Retinal pigment epithelial cell (primary cell): ENCODE measurements at regions not wholly inside any gene's neighbourhood (a gene's known extent, or its start where the extent isn't known, plus 50 kb on each side); places are given as distances from the start of the nearest gene placed in this dataset.
A peak's percentile ranks its signal among the peaks of the same experiment; 100 is the strongest.

Experiments used
- DNase-seq: peaks from one replicate; pipeline ENCODE4 v3.0.0-alpha.2; 2010; ENCODE audit warnings: low read depth
- H3K4me3 ChIP-seq: 2 replicates; pipeline ENCODE4 v1.5.1; 2011; ENCODE audit warnings: mild to moderate bottlenecking, low read length, control low read depth, moderate library complexity
- CTCF ChIP-seq: conservative IDR thresholded peaks from 2 replicates; pipeline ENCODE4 v1.5.1; 2011; ENCODE audit warnings: low read depth, low read length, control low read depth, inconsistent platforms

- no peak overlapping the region for H3K4me3 ChIP-seq
- no peak for DNase-seq
- peak; percentile 34 for TF ChIP-seq CTCF
Measured at GRCh38 chr20:20820104-20820503, 107.7 kb upstream of the RALGAPA2 start.

DNA sequence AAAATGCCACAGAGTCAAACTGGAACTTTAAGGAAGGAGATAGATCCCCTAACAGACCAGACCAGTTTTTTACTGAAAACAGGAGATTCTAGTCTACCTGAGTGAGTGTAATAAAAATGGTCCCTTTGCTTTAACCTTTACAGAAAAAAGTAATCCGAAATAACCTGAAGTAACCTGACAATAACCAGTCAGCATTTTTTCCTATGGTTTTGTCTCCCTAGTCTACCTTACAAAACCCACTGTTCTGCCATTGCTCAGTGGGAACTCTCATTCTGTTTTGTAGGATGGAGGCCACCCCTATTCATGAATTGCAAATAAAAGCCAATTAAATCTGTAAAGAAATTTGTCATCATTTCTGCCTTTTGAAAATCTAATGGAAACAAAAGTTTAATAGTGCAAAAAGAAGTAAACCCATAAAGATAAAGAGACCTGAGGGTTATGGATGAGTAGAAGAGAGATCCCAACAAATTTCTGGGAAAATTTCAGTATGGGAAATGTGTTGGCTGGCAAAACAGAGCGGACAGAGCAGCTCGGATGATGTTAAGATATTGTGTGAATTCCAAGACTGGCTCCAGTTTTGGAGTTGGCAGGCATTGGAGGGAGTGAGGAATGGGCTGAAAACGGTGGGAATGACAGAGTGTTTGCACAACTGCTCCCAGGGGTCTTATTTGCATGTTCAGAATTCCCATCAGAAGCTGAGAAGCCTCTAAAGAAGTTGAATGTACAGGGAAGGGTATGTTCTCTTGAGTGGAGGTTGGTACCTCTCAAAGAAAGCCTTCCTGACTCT is 104.7 kb upstream of the RALGAPA2 start:
- TF ChIP-seq CTCF: no peak
- DNase-seq: no peak

DNA sequence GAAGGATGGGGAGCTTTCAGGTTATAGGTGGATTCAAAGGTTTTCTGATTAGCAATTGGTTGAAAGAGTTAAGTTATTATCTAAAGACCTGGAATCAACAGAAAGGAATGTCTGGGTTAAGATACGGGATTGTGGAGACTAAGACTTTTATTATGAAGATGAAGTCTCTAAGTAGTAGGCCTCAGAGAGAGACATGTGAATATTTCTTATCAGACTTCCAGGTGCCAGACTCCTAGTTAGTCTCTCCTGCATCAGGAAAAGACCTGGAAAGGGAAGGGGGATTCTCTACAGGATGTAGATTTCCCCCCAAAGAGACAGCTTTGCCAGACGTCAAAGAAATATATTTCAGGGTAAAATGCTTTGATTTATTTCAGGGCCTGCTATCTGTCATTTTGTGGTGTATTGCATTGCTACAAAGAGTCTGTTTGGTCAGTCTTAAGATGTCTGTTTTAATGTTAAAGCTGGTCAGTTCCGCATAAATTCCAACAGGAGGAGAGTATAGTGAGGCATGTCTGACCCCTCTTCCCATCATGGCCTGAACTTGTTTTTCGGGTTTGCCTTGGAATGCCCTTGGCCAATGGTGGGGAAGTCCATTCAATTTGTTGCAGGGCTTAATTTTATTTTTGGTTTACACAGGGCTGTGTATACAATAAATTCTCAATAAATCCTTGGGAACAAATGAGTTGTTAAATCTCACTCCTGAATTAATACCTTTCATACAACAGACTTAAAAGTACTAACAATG is 103.4 kb upstream of the RALGAPA2 start:
- no peak for DNase-seq
- TF ChIP-seq CTCF: no peak
- H3K4me3 ChIP-seq: no peak overlapping the region

More for the DNA sequence above, 104.7 kb upstream of the RALGAPA2 start:
- no peak overlapping the region for H3K4me3 ChIP-seq

DNA sequence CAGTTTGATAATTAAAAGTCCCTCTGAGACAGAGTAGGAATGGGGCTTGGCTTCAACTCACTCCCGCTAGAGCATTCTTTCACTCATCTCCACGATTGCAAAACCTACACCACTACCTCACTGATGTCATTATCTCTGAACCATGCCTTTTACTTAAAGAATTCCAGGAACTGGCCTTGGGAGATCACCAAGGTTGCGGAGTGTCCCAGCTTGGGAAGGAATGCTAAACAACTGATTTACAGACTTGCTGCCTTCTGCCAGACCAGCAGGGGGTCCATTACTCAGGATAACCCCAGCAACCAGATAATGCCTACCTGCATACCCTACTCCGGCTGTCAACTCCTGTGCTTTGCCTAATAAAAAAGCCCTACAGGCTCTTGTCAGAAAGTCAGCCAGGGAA is 102.2 kb upstream of the RALGAPA2 start:
- no peak for DNase-seq

GRCh38 chr20:20812136-20812535 is 99.7 kb upstream of the RALGAPA2 start:
- no peak for TF ChIP-seq CTCF
- no peak for DNase-seq
- no peak overlapping the region for H3K4me3 ChIP-seq

More for the DNA sequence above, 102.2 kb upstream of the RALGAPA2 start:
- TF ChIP-seq CTCF: no peak
- H3K4me3 ChIP-seq: no peak overlapping the region

DNA sequence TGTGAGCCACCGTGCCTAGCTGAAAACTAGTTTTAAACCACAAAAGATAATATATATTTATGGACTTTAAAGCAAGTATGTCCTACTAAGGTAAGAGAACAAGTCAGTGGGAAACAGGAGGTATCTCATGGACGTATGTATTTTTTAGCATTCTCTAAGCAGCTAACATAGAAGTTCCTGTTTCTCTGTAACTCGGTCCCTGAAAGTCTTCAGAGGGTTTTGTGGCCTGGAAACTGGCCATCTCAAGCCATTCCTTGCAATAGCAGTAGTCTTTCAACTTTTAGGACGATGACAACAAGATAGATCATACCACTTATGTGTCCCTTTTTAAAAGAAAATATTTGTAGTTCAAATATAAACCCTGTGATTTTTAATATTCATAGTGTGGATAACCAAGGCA is 95.6 kb upstream of the RALGAPA2 start:
- TF ChIP-seq CTCF: no peak
- no peak for DNase-seq
- no peak overlapping the region for H3K4me3 ChIP-seq
